ENCODE measurements at regions not wholly inside any gene's neighbourhood (a gene's known extent, or its start where the extent isn't known, plus 50 kb on each side); places are given as distances from the start of the nearest gene placed in this dataset.

DNA sequence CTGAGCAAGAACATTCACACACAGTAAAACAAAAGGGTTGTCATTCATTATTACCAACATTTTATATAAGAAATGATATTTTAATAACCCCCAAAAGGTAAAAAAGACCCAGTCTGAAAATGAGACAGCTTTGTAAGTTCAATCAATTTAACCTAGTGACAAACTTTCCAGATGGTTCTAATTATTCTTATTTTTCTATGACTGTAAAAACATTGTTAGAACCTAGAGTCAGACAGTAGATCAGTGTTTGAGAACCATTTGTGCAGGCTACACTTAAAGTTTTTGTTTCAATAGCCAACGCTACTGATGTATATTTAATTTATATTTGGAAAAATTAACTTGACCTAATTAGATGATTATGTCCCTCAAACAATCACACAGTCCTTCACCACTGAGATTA is 708.4 kb upstream of the CBLB start:
- Mint-ChIP-seq H3K9me3 (ENCODE audit: low read depth) (no peaks in the 10 kb centered on the region), H3K36me3 (ENCODE audit: low read depth) (no peaks in the 10 kb centered on the region), H3K4me3 (ENCODE audit: unreplicated experiment) (no peak overlapping the region), H3K27ac (ENCODE audit: unreplicated experiment) (no peak overlapping the region), H3K4me1 (ENCODE audit: low read depth) (peaks cover 3% of the 10 kb centered on the region), H3K27me3 (ENCODE audit: low read depth) (no peaks in the 10 kb centered on the region)
- DNase-seq (ENCODE audit: low spot score), result no peak
- TF ChIP-seq, protein P1, sequence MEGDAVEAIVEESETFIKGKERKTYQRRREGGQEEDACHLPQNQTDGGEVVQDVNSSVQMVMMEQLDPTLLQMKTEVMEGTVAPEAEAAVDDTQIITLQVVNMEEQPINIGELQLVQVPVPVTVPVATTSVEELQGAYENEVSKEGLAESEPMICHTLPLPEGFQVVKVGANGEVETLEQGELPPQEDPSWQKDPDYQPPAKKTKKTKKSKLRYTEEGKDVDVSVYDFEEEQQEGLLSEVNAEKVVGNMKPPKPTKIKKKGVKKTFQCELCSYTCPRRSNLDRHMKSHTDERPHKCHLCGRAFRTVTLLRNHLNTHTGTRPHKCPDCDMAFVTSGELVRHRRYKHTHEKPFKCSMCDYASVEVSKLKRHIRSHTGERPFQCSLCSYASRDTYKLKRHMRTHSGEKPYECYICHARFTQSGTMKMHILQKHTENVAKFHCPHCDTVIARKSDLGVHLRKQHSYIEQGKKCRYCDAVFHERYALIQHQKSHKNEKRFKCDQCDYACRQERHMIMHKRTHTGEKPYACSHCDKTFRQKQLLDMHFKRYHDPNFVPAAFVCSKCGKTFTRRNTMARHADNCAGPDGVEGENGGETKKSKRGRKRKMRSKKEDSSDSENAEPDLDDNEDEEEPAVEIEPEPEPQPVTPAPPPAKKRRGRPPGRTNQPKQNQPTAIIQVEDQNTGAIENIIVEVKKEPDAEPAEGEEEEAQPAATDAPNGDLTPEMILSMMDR (IDR thresholded peaks at IDR 0.05), result no peak

DNA sequence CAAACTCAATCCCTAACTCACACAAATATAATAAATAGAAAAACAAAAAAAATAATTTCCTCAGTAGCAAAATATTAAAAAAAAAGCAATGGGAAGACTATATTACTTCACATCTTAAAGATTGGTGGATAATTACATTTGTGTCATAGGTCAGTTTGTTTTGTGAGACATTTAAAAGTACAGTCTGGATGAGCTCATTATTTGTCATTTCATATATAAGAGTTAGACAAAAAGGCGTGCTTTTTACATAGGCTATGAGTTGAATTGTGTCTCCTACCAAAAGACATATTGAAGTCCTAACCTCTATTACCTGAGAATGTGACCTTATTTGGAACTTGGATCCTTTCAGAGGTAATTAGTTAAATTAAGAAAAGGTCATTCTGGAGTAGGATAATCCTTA is 710.1 kb upstream of the CBLB start:
- Mint-ChIP-seq H3K4me1 (ENCODE audit: low read depth) (peaks cover 3% of the 10 kb centered on the region), H3K4me3 (ENCODE audit: unreplicated experiment) (no peak overlapping the region), H3K27me3 (ENCODE audit: low read depth) (no peaks in the 10 kb centered on the region), H3K9me3 (ENCODE audit: low read depth) (no peaks in the 10 kb centered on the region), H3K36me3 (ENCODE audit: low read depth) (no peaks in the 10 kb centered on the region), H3K27ac (ENCODE audit: unreplicated experiment) (no peak overlapping the region)
- no peak for DNase-seq (ENCODE audit: low spot score)
- TF ChIP-seq, protein P1 (IDR thresholded peaks at IDR 0.05), result no peak

DNA sequence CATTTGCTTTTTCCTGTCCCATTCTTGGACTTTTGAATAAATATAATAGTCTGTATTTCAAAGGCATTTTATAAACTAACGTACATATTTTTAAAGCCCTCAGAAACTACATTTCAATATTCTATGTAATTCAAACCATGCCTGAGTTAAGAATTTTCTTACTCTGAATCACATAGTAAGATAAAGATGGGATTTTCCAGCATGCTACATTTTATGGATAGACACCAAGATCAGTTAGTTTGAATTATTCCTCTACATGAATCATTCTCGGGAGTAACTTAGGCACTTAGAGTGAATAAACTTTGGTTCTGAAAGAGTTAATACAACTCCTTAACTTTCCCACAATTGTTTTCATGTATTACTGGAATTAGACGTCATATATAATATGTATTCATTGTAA is 713.3 kb upstream of the CBLB start:
- Mint-ChIP-seq H3K36me3 (ENCODE audit: low read depth) (no peaks in the 10 kb centered on the region), H3K9me3 (ENCODE audit: low read depth) (no peaks in the 10 kb centered on the region), H3K27ac (ENCODE audit: unreplicated experiment) (no peak overlapping the region), H3K27me3 (ENCODE audit: low read depth) (no peaks in the 10 kb centered on the region), H3K4me3 (ENCODE audit: unreplicated experiment) (no peak overlapping the region), H3K4me1 (ENCODE audit: low read depth) (peaks cover 3% of the 10 kb centered on the region)
- DNase-seq (ENCODE audit: low spot score), result no peak
- TF ChIP-seq, protein P1 (IDR thresholded peaks at IDR 0.05), result no peak

DNA sequence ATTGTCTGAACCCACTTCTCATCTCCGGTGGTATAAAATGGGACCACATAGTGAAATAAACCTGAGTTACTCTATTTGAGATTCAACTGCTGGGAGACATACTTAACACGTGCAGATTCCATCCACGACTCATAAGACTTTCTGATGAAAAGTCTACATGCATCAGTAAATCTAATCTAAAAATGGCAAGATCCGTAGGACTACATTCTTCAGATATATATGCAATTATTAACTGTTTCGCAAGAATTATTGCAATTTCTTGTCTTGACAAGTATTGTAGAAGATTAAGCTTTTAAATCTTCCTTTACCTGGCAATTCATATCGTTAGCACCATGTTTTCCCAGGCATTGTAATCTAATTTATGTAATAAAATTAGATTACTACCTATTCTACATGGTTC is 718.7 kb upstream of the CBLB start:
- Mint-ChIP-seq H3K27ac (ENCODE audit: unreplicated experiment) (no peak overlapping the region), H3K9me3 (ENCODE audit: low read depth) (no peaks in the 10 kb centered on the region), H3K4me1 (ENCODE audit: low read depth) (no peaks in the 10 kb centered on the region), H3K27me3 (ENCODE audit: low read depth) (no peaks in the 10 kb centered on the region), H3K36me3 (ENCODE audit: low read depth) (no peaks in the 10 kb centered on the region), H3K4me3 (ENCODE audit: unreplicated experiment) (no peak overlapping the region)
- TF ChIP-seq, protein P1 (IDR thresholded peaks at IDR 0.05), result no peak
- no peak for DNase-seq (ENCODE audit: low spot score)

DNA sequence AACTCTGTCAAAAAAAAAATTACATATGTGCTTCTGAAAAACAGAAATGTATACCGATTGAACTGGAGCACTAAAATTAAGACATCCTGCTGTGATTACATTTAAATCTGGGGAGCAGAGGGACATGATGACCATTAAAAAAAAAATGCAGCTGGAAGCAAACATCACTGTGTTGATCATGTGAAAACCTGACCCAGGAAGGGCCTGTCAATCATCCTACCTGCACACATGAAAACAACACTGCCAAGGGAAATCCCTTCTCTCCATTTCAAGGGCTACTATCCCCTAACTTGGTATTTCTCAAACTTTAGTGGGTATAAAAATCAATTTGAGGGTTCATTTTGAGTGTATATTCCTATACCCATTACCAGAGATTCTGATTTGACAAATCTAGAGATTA is 719.9 kb upstream of the CBLB start:
- TF ChIP-seq, protein P1 (IDR thresholded peaks at IDR 0.05), result no peak
- Mint-ChIP-seq H3K27me3 (ENCODE audit: low read depth) (no peaks in the 10 kb centered on the region), H3K4me3 (ENCODE audit: unreplicated experiment) (no peak overlapping the region), H3K27ac (ENCODE audit: unreplicated experiment) (no peak overlapping the region), H3K4me1 (ENCODE audit: low read depth) (no peaks in the 10 kb centered on the region), H3K9me3 (ENCODE audit: low read depth) (no peaks in the 10 kb centered on the region), H3K36me3 (ENCODE audit: low read depth) (no peaks in the 10 kb centered on the region)
- no peak for DNase-seq (ENCODE audit: low spot score)

All from chondrocyte (in vitro differentiated cells).